MV-4-11 (cell line): ENCODE measurements at regions not wholly inside any gene's neighbourhood (a gene's known extent, or its start where the extent isn't known, plus 50 kb on each side); places are given as distances from the start of the nearest gene placed in this dataset.
"Not testable (repeated sequence)": the region's sequence is repeated elsewhere in the genome, so short reads cannot be mapped to it uniquely, and the experiment has no call there.

ENCODE experiments used
- DNase-seq: peaks from one replicate; lab custom pipeline; 2025; lab: John Stamatoyannopoulos, UW

DNA sequence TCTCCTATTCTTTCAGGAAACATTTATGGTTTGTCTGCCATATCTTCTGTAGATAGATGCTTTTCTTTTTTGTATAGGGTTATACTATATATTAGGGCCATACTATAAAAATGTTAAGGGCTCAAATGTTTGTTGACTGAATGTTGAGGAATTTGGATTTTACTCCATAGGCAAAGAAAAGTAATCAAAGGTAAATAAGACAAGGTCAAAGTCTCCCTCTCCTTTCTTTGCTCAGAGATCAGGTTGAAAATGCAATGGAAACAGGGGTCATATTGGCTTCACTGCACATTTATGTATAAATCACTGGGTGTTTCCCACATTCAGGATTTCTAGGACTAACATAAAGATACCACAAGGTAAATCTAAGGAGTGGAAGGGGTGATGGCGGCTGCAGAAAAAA, 291.4 kb upstream of the FZD8 start:
- no peak for DNase-seq

DNA sequence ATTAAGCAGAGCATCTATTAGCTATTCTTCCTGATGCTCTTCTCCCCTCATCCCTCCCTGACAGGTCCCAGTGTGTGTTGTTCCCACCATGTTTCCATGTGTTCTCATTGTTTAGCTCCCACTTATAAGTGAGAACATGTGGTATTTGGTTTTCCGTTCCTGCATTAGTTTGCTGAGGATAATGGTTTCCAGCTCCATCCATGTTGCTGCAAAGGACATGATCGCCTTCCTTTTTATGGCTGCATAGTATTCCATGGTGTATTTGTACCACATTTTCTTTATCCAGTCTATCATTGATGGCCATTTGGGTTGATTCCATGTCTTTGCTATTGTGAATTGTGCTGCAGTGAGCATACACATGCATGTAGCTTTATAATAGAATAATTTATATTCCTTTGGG, 287.9 kb upstream of the FZD8 start:
- DNase-seq, result not testable (repeated sequence)

DNA sequence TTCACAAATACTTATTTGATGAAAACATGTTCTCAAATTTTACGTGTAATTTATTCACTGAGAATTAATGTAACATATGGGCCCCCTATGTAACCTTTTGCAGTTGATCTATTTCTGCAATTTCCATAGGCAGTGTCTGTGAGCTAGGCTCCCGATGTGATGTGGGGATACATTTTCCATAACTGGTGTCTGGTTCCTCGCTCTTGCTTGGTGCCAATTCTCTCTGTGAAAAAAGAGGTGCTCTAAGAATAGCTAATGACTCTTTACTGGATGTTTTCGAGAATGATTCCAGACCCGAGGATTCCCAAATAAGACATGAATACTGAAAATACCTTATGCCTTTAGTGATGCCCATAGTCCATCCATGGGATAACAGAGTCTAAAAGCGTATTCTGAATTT, 286.7 kb upstream of the FZD8 start:
- DNase-seq, result no peak

DNA sequence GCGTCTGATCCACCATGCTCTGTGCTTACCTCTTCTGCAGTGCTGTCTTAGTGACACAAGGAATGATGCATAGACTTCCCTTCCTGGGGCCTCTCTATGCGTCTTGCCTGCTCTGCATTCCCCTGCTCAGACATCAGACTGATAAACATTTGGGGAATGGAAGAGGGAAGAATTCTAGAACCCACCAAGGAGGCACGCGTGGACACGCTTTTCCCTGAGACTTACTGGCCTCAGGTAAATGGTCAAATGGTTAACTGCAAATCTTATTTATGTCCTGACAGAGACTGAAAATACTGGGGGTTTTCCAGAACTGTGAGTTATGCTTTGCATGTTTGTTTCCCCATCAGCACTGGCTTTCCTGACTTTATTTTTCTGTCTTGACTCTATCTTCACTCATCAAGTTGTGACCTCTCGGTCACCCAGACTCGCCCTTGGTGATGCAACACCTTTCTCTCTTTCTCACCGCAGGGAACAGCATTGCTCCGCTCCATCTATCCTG, 285.9 kb upstream of the FZD8 start:
- no peak for DNase-seq

DNA sequence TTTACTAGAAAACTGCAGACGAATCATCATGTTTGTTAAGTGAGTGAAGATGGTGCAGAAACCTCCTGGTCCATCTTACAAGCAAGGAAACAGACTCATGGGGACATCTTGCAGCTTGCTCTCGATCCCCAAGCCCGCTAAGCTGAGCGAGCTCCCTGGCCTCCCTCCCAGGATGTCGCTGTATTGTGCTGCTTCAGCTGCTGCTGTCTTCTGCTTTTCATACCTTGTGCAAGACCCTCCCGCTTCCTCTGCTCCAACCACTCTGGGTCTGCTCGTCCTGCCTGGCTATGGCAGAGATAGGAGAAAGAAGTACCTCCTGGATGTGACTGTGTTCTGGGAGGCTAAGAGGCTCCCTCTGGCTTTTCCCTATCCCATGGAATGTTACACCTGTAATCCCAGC, 285.2 kb upstream of the FZD8 start:
- DNase-seq, result no peak

DNA sequence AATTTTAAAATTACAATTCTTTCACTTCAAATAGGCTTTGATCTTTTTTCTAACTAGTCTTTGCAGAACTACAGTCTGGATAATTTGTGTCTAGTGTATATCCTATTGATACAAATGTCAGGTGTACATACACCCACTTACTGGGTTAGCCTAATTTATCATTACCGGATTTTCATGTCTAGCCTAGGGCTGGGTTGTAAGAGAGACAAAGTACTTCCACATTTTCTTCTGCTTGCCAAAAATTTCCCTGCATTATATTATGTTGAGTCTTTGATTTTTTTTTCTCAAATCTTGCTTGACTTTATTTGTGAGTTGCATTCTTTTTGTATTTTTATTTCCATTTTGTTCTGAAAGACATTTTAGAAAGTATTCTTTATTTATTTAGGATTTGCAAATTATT, 284.8 kb upstream of the FZD8 start:
- DNase-seq, result no peak

DNA sequence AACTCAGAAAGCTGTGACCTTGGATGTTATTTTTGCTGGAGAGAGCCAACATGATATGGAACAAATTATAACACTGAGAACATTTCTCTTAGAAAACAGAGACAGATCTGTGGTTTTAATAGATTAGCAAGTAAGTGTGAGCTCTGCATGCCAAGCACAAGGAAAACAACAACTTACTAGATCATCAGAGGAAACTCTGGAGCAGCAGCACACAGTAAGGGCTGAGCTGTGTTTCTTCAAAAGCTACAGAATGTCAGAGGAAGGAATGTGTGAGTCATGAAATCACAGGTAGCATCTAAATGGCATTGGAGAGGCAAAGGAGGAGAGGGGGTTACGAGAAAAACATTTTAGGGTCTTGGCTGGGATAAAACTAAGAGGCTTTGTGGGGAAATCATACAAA, 283.4 kb upstream of the FZD8 start:
- no peak for DNase-seq

DNA sequence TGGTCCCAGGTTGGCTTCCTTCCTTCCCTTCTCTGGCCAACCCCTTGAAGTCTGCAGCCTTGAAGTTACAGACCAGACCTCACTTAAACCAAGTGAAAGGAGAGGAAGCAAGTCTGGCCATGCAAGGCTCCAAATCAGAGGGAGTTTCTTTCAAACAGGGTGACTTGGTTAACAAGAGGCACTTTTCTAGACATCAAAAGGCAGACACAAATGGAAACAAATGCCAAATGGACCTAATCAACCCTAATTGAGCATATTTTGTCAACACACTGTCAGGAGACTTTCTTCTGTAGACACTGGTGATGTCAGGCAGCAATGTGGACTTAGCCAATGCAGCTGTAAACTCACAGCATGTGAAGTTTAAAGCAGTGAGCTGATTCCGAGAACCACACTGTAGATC, 282.7 kb upstream of the FZD8 start:
- no peak for DNase-seq

DNA sequence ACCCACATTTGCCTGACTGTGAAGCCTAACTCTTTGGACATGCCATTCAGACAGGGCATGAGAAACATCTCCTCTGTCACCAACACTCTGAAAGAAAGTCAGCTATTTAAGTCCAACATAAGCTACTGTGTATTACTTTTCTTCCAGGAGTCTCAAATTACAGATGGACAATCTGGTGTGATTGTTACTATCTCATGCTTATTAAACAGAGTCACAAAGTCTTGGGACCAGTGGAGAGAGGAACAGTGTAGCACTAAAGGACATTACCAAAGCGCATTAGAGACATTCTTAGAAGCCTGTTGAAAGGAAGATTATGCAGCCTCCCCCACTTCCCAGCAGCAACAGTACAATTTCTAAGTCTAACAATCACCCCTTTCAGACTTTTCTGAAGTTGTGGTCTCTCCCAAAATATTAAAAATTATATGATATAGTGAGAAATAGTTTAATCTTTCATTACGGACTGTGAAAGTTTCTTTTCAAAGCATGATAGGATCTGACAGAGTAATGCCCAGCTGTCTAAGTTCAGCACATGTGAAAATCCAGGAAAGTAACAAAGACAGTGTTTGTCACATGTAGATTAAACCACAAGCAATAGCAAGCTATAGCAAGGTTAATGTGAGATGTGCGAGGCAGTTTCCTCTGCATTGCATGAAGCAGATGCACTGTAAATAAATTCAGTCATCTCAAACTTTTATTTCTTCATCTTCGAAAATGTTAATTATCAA, 280.9 kb upstream of the FZD8 start:
- DNase-seq, result no peak

DNA sequence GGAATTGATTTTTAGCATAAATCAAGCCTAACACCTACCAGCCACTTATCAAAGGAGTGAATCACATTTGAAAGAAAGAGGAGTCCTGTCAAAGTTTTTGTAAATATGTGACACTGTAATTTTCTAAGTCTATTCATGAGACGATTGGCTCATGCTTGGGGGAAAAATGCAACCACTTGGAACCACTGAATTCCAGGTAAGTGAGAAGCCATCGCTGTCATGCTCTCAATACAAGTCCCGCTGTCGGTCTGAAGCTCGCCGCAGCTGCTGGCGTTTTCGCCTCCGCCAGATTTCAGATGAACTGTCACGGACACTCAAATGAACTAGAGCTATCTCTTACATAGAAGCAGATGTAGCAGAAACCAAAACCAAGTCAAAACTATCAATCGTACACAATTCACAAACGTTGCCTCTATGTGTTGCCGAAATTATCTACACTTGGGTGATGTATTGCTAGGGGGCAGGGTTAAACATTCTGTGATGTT, 279.8 kb upstream of the FZD8 start:
- no peak for DNase-seq

DNA sequence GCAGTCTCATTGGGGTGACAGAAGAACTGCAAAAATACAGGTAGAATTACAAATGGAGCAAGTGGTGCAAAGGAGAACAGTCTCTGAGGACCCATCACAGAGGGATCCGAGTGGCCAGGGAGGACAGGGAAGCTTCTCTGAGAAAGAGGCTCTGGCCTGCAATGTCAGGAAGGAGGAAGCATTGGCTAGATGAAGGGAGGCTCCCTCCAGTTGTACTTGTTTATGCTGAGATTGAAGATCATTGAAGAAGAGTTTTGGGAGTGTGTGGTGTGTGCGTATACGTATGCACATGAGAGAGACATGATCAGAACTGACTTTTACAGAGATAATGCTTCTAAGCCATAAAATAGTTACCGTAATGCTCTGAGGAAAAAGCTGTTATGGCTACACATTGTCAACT, 274.7 kb upstream of the FZD8 start:
- DNase-seq, result no peak

DNA sequence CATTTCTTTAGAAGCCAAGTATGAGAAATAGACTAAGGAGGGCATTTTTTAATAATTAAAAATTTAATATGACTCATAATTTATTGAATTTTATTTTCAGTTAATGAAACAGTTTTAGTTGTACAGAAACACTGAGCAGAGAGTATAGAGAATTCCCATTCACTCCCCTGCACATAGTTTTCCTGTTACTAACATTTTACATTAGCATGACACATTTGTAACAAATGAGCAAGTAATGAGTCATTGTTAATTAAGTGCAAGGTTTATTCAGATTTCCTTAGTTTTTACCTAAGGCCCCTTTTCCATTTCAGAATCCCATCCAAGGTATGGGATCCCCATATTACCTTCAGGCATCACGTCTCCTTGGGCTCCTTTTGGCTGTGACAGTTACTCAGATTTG, 271.5 kb upstream of the FZD8 start:
- no peak for DNase-seq

DNA sequence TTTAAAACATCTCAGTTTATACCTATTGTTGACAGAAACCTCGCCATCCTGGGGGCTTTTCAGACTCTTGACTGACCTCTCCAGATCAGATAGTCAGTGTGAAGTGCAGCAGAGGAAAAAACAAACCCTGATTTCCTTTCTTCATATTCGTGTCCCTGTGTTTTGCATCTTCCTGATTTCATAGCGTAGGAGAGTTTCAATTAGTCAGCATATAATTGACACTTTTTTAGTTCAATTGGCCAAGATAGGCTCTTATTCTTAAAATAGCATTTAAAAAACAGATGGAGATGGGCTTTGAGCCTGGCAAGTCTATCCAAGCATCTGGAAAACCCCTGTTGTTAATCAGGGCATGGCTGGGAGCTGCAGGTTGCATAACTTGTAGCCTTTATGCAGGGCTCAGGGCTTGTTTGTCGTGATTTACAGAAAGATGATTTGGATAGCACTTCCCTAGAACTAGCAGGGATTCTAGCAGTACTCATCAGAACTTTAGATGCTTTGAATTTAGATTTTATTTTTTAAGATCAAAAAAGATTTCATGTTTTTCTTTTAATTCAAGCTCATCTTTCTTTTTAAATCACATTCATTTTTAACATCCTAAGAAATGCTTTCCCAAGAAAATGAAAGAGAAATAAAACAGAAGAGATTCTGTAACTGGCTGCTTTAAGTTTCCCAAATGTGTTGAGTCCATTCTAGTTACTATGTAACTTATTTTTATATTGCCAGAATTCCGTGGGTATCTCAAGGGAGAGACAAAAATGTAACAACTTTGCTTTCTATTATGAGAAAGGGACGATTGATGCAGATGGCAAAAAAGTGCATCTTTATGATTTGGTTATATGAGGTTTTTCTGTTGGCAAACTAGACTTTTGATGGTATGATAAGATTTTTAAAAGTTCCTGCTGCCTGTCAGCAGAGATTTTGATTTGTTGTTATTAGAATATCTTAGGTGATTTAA, 270.8 kb upstream of the FZD8 start:
- no peak for DNase-seq

DNA sequence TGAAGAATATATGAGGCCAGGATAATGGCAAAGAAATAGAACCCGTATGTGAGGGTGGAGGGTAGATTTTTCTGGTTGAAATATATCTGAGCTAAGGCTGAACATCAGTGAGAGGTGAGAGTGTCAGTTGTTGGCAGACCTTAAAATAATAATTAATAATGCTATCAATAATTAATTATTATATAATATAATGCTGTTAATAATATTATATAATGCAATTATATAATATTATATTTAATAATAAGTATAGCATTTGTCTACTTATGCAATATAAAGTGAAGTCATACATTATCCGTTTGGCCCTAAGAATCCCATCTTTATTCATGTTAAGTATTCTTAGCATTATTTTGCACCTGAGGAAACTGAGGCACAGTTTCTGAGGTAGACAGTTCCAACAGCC, 269.9 kb upstream of the FZD8 start:
- DNase-seq, result no peak

DNA sequence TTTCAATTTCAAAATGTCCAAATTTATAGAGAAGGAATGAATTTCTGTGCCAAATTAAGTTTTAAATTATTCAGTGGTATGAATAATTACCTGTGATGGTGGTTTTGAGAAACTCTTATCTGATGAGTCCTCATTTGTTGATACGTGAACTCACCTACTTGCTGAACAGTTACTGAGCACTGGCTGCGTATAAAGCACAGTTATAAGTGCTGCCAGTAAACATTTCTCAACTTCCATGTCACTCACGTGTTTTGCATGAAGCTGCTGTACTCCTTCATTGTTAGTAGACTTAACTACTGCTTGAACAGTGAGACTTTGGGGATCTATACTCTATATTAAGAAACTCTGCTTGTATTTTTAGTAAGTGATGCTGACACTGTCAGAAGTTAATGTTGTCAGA, 269.1 kb upstream of the FZD8 start:
- DNase-seq, result no peak

DNA sequence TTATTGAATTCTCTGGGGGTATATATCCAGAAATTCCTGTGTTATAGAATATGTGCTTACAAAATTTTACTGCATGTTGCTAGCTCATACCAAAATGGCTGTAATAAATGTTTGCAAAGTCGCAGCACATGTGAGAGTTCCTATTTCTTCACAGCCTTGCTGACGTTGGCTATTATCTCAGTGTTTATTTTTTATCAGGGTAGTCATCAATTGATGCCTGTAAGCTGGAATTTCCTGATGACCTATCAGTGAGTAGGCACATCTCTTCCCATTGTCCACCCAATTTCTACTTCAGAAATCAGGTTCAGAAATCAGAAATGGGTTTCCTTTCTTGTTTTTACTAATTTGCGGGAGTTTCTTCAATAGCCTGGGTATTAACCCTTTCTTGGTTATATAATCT, 268.1 kb upstream of the FZD8 start:
- no peak for DNase-seq

DNA sequence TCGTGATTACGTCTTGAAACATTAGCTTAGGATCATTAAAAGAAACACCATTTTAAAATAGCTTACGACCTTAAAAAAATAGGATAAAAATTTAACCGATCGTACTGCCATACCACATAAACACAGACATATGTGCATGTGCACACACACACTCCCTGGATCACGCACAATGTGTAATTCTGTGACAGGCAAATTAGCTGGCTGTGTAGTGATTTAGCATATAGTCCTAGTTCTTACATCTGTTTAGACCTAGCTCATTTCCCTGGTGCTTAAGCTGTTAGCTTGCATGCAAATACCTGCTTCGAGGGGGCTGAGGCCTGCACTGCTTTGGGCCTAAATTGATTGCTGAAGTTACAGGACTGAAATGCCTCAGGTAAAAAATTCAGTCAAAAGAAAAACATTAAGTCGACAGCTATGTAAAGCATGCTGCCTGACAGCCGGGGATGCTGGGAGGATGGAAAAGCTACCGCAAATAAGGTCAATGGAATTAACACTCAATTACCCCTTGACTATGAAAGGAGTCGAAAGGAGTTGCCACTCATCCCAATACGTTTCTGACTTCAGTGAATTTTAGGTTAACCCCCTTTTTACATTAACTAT, 267.1 kb upstream of the FZD8 start:
- no peak for DNase-seq

DNA sequence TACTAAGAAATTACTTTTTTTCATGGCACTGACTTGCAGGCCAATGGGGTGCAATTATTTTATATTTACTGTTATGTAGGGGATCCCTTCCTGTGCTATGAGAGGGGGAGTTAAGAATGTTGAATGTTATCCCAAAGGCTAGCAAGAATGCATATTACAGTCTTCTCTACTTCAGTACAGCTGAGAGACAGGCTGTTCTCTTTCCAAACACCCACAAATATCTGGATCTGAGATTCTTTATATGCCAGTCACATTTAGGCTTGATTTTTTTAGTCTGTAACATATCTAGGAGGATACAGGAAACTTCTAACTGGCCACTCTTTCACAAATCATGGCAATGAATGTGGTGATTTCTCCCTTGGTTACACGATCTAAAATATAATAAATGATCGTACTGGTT, 266.4 kb upstream of the FZD8 start:
- no peak for DNase-seq

DNA sequence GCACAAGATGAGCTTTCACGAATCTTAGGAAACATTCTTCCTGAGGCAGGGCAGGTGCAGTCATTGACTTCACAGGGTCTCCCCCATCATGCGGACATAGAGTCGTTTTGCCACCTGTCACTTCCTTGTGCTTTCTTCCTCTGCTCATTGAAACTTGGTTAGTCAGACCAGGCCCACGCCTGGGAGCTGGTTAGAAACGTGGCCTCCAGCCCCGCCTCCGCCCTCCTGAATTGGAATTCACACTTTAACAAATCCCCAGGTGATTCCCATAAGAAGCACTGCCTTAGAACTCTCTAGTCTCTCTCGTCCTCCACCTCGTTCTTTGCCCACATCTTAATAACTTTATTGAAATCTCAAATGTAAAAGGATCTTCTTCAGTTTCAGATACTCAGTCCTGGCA, 265.5 kb upstream of the FZD8 start:
- DNase-seq, result no peak

DNA sequence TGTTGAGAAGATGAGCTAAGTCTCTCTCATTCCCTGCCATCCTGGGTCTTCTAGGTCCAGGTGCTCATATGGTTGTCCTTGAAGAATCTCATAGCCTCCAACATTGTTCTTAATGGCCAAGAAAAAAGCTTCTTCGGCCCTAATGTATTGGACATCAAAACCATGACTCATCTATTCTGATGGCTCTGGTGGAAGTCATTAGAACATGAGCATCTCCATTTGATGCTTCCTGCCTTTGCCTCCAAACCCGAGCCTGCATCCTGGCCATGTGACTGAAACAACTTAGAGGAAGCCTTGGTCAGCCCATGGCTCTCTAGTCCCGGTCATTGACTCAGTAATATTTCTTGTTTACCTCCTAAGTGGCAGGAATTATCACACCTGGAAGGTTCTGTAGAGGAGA, 264.1 kb upstream of the FZD8 start:
- DNase-seq, result no peak

DNA sequence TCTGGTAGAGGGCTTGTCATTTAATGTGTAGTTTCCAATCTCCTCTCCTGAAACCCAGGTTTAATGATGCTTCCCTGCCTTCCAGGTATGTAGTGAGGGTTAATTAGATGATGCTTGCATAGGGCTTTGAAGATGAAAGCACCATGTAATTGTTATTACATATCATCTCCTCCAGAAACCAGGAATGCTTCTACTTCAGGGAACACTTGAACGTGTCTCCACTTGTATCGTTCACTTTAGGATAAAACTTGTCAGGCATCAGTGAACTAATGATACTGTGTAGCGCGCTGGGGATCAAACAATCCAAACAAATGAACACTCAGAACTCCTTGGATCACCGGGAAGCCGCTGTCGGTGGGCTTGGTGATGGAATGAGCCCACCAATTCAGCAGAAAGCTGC, 260.9 kb upstream of the FZD8 start:
- no peak for DNase-seq

DNA sequence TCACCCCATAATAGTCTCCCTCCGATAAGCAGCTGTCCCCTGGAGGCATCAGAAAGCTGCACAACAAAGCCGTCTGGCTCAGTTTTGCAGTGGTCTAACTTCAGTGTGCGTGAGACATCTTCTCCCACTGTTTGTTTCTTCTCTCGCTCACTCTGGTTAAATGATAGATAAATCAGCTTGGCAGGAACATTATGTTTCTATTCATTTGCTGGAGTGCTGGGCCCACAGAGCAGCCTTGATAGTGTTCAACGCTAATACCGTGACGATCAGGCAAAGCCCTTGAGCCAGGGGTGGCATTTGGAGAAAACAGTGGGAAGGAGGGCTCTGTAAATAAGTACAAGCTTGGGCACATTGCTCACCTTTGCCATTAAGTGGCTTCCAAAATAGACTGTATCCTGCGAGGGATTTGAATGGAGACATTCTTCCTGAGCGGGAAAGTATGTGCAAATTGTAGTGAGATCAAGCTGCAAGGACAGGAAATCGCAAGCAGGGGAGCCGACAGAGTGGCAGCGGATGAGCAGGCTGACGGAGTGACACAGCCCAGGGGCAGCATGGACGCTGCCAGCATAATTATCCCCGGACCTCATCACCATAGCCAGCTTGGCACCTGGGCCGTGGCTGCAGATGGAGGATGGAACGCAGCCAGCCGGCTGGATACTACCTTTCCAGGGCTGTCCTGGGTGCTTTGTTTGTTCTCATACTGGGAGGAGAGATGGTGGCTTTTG, 256.8 kb upstream of the FZD8 start:
- no peak for DNase-seq
